ENCODE measurements at regions not wholly inside any gene's neighbourhood (a gene's known extent, or its start where the extent isn't known, plus 50 kb on each side); places are given as distances from the start of the nearest gene placed in this dataset.

DNA sequence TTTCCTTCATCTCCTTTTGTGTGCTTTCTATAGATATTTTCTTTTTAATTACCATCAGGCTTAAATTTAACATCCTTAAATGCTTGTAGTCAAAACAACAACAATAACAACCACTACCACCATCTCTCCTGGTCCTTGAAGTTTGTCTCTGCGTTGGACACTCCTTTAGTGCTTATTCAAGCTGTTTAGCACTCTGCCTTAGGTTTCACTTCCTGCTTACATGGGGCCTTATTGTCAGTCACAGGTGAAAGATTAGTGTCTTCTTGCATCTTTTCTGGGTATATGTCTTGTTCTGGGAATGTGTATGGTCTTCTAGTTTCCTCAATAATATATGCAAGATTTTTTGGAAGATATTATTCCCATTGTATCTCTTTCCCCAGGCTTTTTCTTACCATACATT lies 240.1 kb upstream of the NXPH2 start:
- TF ChIP-seq, protein P1, sequence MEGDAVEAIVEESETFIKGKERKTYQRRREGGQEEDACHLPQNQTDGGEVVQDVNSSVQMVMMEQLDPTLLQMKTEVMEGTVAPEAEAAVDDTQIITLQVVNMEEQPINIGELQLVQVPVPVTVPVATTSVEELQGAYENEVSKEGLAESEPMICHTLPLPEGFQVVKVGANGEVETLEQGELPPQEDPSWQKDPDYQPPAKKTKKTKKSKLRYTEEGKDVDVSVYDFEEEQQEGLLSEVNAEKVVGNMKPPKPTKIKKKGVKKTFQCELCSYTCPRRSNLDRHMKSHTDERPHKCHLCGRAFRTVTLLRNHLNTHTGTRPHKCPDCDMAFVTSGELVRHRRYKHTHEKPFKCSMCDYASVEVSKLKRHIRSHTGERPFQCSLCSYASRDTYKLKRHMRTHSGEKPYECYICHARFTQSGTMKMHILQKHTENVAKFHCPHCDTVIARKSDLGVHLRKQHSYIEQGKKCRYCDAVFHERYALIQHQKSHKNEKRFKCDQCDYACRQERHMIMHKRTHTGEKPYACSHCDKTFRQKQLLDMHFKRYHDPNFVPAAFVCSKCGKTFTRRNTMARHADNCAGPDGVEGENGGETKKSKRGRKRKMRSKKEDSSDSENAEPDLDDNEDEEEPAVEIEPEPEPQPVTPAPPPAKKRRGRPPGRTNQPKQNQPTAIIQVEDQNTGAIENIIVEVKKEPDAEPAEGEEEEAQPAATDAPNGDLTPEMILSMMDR (conservative IDR thresholded peaks at IDR 0.05; ENCODE audit: low read length) = no peak
- no peak for TF ChIP-seq EZH2phosphoT487 (IDR thresholded peaks at IDR 0.05; ENCODE audit: borderline replicate concordance)
